ENCODE measurements at regions not wholly inside any gene's neighbourhood (a gene's known extent, or its start where the extent isn't known, plus 50 kb on each side); places are given as distances from the start of the nearest gene placed in this dataset.

- DNase-seq (ENCODE audit: low read depth, low spot score) = peak; percentile 19
- Histone ChIP-seq H3K9me3 (replicated peaks; ENCODE audit: control insufficient read depth, insufficient read depth, low read length) (no peaks in the 10 kb centered on the region), H3K79me2 (ENCODE audit: control insufficient read depth, insufficient read depth, low read length) (no peaks in the 10 kb centered on the region), H3K27me3 (ENCODE audit: control insufficient read depth in 2 of 2, insufficient read depth in 2 of 2, low read length in 2 of 2) (peaks cover 0 to 4% of the 10 kb centered on the region in 2 experiments), H4K20me1 (replicated peaks; ENCODE audit: control insufficient read depth, extremely low read depth, insufficient read depth, low read length) (no peaks in the 10 kb centered on the region), H3K9me1 (replicated peaks; ENCODE audit: control insufficient read depth, extremely low read depth, insufficient read depth, low read length) (no peaks in the 10 kb centered on the region), H3K4me2 (ENCODE audit: insufficient read depth, low read length) (peak overlapping the region; percentile 75), H3K36me3 (ENCODE audit: control insufficient read depth in 2 of 2, extremely low read depth in 1 of 2, insufficient read depth in 2 of 2, low read length in 2 of 2) (no peaks in the 10 kb centered on the region), H3K4me1 (ENCODE audit: control insufficient read depth, extremely low read depth, insufficient read depth, low read length) (no peaks in the 10 kb centered on the region), H3K4me3 (replicated peaks in 1 of 3; ENCODE audit: insufficient read depth in 1 of 3, low read depth in 1 of 3, low read length in 3 of 3) (peak overlapping the region; percentile 19 to 23 (median 23)), H3K27ac (ENCODE audit: insufficient read depth, low read depth, low read length) (no peak overlapping the region), H2AFZ (ENCODE audit: low read depth, low read length) (peak overlapping the region; percentile 67), H3K9ac (replicated peaks; ENCODE audit: extremely low read depth, insufficient read depth, low read length) (no peak overlapping the region)
- intact Hi-C loops (cut with micrococcal nuclease) = no loop called here
- dilution Hi-C loops (cut with MboI; ENCODE audit: extremely low pct_ligation_motif_present, low sequenced_read_pairs) = no loop called here
- BruUV-seq (replicated peaks) = no TSS peak
- ChIA-PET POLR2A (no interaction called here), CTCF (interaction anchor here (0.9 to 1.2 kb wide), 2 partner anchors 8 to 1207 kb away, joined by 3 read pairs; no protein-coding TSS in a partner anchor)
- no peak for FAIRE-seq
- TF ChIP-seq, protein P1, sequence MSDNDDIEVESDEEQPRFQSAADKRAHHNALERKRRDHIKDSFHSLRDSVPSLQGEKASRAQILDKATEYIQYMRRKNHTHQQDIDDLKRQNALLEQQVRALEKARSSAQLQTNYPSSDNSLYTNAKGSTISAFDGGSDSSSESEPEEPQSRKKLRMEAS (IDR thresholded peaks at IDR 0.05; ENCODE audit: insufficient read depth, insufficient read length) = no peak
- TF ChIP-seq JUN (IDR thresholded peaks at IDR 0.05; ENCODE audit: borderline replicate concordance, insufficient read depth, insufficient read length, low read depth) (no peak), MYC (IDR thresholded peaks at IDR 0.05; ENCODE audit: low read depth, low read length) (no peak), EZH2 (IDR thresholded peaks at IDR 0.05; ENCODE audit: borderline replicate concordance, low read depth, low read length, severe bottlenecking) (no peak), FOS (IDR thresholded peaks at IDR 0.05; ENCODE audit: borderline replicate concordance, insufficient read depth, low read length) (no peak), GATA2 (IDR thresholded peaks at IDR 0.05; ENCODE audit: insufficient read depth, insufficient read length, low read depth, low read length) (no peak), POLR2AphosphoS5 (IDR thresholded peaks at IDR 0.05; ENCODE audit: insufficient read depth, low read depth, low read length) (no peak), POLR2A (IDR thresholded peaks at IDR 0.05; ENCODE audit: low read depth, low read length) (no peak)
- TF ChIP-seq, protein P2, sequence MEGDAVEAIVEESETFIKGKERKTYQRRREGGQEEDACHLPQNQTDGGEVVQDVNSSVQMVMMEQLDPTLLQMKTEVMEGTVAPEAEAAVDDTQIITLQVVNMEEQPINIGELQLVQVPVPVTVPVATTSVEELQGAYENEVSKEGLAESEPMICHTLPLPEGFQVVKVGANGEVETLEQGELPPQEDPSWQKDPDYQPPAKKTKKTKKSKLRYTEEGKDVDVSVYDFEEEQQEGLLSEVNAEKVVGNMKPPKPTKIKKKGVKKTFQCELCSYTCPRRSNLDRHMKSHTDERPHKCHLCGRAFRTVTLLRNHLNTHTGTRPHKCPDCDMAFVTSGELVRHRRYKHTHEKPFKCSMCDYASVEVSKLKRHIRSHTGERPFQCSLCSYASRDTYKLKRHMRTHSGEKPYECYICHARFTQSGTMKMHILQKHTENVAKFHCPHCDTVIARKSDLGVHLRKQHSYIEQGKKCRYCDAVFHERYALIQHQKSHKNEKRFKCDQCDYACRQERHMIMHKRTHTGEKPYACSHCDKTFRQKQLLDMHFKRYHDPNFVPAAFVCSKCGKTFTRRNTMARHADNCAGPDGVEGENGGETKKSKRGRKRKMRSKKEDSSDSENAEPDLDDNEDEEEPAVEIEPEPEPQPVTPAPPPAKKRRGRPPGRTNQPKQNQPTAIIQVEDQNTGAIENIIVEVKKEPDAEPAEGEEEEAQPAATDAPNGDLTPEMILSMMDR (IDR thresholded peaks at IDR 0.05; ENCODE audit: extremely low read depth in 1 of 2, insufficient read depth in 1 of 2, low read depth in 1 of 2, low read length in 2 of 2) = no peak
Measured at GRCh38 chr2:199581935-199582360, 124.2 kb upstream of the SATB2 start.

All from endothelial cell of umbilical vein (primary cell).